Thymus (tissue), 11 donors: ENCODE measurements at regions not wholly inside any gene's neighbourhood (a gene's known extent, or its start where the extent isn't known, plus 50 kb on each side); places are given as distances from the start of the nearest gene placed in this dataset.
"Not testable (repeated sequence)": the region's sequence is repeated elsewhere in the genome, so short reads cannot be mapped to it uniquely, and the experiment has no call there.

Experiments
- DNase-seq, 9 donors: peaks; one replicate each; pipeline ENCODE4 v3.0.0-alpha.2; 2013; ENCODE audit warnings: low spot score in 9 of 9, low read depth in 6 of 9, missing footprints in 1 of 9
- H3K27ac ChIP-seq, 2 donors: one replicate each; pipeline ENCODE4 v1.5.1; 2013; ENCODE audit warnings: control low read depth in 1 of 2, low read depth in 1 of 2, low read length in 1 of 2, mild to moderate bottlenecking in 1 of 2, moderate library complexity in 1 of 2
- H3K27me3 ChIP-seq, 2 donors: one replicate each; pipeline ENCODE4 v1.5.1; 2013; ENCODE audit warnings: low read length in 1 of 2; ENCODE audit not compliant: control insufficient read depth in 2 of 2, insufficient read depth in 1 of 2
- H3K36me3 ChIP-seq, 2 donors: one replicate each; pipeline ENCODE4 v1.5.1; 2013; ENCODE audit warnings: low read length in 1 of 2, mild to moderate bottlenecking in 1 of 2, moderate library complexity in 1 of 2; ENCODE audit not compliant: control insufficient read depth in 2 of 2, insufficient read depth in 2 of 2
- H3K4me1 ChIP-seq, 2 donors: one replicate each; pipeline ENCODE4 v1.5.1; 2013; ENCODE audit warnings: low read length in 2 of 2; ENCODE audit not compliant: control insufficient read depth in 2 of 2, insufficient read depth in 2 of 2
- H3K4me3 ChIP-seq, 2 donors: one replicate each; pipeline ENCODE4 v1.5.1; 2013; ENCODE audit warnings: low read length in 2 of 2, control low read depth in 1 of 2, mild to moderate bottlenecking in 1 of 2
- H3K9me3 ChIP-seq, 2 donors: one replicate each; pipeline ENCODE4 v1.5.1; 2013; ENCODE audit warnings: low read length in 1 of 2, mild to moderate bottlenecking in 1 of 2; ENCODE audit not compliant: control insufficient read depth in 2 of 2, insufficient read depth in 1 of 2
- WGBS: extraction: QIAGEN DNeasy Blood & Tissue Kit; methylation state at CpG from one replicate; pipeline ENCODE4 v1.1.7; 2013; 5-methylcytosine and 5-hydroxymethylcytosine counted together
- donor health status: healthy.

DNA sequence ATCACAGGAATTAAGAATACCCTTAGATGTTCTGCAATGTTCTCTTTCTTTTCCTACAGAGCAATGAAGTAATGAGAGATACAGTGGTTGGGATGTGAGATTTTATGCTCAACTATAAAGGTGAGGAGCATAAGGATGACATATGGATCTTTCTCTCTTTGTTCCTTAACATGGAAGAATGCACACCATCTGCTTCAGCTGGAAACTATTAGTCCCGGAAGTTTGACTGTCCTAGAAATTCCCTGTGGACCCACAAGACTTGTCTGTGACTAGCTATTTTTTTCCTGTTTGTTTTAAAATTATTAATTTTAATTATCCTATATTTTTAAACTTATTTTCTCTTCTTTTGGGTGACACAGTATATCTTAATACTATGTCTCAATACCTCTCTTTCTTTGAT lies 80.2 kb downstream of the DKK1 start:
- no peaks in the 10 kb centered on the region for H3K27me3 ChIP-seq
- no peaks in the 10 kb centered on the region for H3K36me3 ChIP-seq
- H3K9me3 ChIP-seq: no peaks in the 10 kb centered on the region
- no peak overlapping the region for H3K4me3 ChIP-seq
- WGBS: 94% methylated on average over 1 of the region's 1 CpG
- no peak for DNase-seq
- H3K27ac ChIP-seq: no peak overlapping the region
- H3K4me1 ChIP-seq: no peaks in the 10 kb centered on the region

DNA sequence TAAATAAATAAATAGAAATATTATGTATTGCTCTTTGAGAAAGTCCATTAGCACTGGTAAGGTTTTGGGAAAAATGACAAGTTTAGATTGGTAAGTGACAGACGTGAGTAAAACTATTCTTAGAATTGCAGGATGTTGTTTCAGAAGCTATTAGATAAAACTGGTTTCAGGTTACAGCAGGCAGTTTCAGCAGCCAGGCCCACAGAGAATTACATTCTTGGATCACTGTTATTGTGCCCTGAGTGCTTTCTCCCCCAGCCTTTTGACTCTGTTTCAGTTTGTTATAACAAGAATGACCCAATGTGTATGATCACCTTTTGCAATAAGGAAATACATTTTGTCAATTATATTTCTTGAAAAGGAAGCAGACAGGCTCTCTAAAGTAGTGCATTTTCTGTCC lies 86.5 kb downstream of the DKK1 start:
- no peaks in the 10 kb centered on the region for H3K36me3 ChIP-seq
- H3K27ac ChIP-seq: no peak overlapping the region
- DNase-seq: no peak
- no peaks in the 10 kb centered on the region for H3K27me3 ChIP-seq
- H3K4me1 ChIP-seq: no peaks in the 10 kb centered on the region
- H3K9me3 ChIP-seq: no peaks in the 10 kb centered on the region
- H3K4me3 ChIP-seq: no peak overlapping the region
- WGBS: 83% methylated on average over 1 of the region's 1 CpG

DNA sequence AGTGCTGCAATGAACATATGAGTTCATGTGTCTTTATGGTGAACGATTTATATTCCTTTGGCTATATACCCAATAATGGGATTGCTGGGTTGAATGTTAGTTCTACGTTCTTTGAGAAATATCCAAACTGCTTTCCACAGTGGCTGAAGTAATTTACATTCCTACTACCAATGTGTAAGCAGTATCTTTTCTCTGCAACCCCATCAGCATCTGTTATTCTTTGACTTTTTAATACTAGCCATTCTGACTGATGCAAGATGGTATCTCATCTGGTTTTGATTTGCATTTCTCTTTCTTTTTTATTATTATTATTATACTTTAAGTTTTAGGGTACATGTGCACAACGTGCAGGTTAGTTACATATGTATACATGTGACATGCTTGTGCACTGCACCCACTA lies 89.7 kb downstream of the DKK1 start:
- WGBS: 92% methylated on average over 3 of the region's 3 CpGs
- not testable (repeated sequence) for H3K27me3 ChIP-seq, H3K4me1 ChIP-seq, H3K27ac ChIP-seq, H3K36me3 ChIP-seq, H3K4me3 ChIP-seq, H3K9me3 ChIP-seq, DNase-seq

DNA sequence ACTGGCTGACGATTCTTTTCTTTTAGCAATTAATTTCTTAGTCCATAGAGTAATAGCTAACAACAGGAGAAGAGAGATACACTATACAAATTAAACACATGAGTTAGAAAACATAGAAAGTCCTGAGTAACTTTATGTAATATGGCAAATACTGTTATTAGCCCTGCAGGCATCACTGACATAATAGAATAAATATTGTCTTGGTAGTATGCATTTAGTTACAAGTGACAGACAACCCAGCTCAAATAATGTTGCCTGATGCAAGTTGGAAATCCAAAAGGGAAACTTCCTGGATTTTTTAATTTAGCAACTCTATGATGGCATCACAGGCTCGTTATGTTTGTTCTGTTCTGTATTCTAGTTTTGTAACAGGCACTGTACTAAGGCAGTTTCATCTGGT lies 95.1 kb downstream of the DKK1 start:
- no peak for DNase-seq
- Histone ChIP-seq H3K9me3 (no peaks in the 10 kb centered on the region), H3K27ac (no peak overlapping the region), H3K27me3 (no peaks in the 10 kb centered on the region), H3K36me3 (no peaks in the 10 kb centered on the region), H3K4me3 (no peak overlapping the region), H3K4me1 (no peaks in the 10 kb centered on the region)
- WGBS: 91% methylated on average over 2 of the region's 2 CpGs

DNA sequence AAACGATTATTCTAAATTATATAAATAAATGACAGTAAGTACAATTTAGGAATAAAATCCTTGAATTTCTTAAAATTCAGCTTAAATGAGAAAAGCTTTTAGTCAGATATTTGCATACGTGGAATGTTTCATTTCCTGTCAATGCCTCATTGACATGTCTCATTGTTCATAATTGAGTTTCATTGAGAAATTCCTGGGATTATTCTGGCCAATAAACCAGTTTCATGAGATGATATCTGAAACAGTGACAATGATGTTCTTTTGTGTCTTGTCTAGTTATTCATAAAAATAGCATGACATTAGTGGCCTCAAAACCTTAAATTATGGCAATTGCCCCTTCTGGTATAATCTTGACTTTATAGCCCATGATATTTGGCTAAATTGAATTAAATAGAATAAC lies 95.8 kb downstream of the DKK1 start:
- Histone ChIP-seq H3K27me3 (no peaks in the 10 kb centered on the region), H3K27ac (no peak overlapping the region), H3K36me3 (no peaks in the 10 kb centered on the region), H3K9me3 (no peaks in the 10 kb centered on the region), H3K4me3 (no peak overlapping the region), H3K4me1 (no peaks in the 10 kb centered on the region)
- whole genome bisulfite sequencing: 94% methylated on average over 2 of the region's 2 CpGs
- DNase-seq: no peak

DNA sequence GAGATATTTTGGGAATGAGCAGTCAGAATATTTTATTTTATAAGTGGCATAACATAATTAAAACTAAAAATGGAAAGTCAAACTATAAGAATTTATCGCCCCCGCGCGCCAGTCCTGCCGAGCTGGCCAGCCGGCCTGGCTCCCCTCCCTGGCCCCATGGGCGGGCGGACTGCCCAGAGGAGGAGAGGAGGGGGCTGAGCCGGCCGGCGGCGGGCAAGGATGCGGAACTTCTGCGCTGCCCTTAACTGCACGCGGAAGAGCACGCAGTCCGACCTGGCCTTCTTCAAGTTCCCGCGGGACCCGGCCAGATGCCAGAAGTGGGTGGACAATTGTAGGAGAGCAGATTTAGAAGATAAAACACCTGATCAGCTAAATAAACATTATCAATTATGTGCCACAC lies 96.8 kb downstream of the DKK1 start:
- 88% methylated on average over 21 of the region's 21 CpGs for WGBS

DNA sequence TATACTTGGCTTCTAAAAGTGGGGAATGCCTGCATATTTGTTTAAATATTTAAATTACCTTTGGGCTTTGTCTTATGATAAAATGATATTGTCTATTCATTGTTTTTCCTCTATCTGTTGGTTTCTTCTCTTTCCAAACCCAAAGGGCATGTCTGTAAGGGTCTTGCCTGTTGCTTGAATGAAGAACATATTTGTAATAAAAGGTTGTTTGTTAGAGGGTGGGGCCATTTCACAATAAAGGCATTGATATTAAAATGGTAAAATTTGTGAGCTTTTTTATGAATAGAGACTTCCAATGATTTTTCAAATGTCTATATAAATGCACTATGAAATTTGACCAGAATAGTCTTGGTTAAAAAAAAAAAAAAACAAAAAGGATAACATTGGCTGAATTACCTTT lies 105.2 kb downstream of the DKK1 start:
- no peaks in the 10 kb centered on the region for H3K36me3 ChIP-seq
- H3K9me3 ChIP-seq: no peaks in the 10 kb centered on the region
- H3K27ac ChIP-seq: no peak overlapping the region
- H3K27me3 ChIP-seq: no peaks in the 10 kb centered on the region
- no peaks in the 10 kb centered on the region for H3K4me1 ChIP-seq
- H3K4me3 ChIP-seq: no peak overlapping the region
- DNase-seq: no peak

More for the DNA sequence above, 96.8 kb downstream of the DKK1 start:
- H3K9me3 ChIP-seq: no peaks in the 10 kb centered on the region
- no peaks in the 10 kb centered on the region for H3K4me1 ChIP-seq
- DNase-seq: no peak
- no peaks in the 10 kb centered on the region for H3K36me3 ChIP-seq
- H3K27me3 ChIP-seq: no peaks in the 10 kb centered on the region
- no peak overlapping the region for H3K27ac ChIP-seq
- H3K4me3 ChIP-seq: no peak overlapping the region

DNA sequence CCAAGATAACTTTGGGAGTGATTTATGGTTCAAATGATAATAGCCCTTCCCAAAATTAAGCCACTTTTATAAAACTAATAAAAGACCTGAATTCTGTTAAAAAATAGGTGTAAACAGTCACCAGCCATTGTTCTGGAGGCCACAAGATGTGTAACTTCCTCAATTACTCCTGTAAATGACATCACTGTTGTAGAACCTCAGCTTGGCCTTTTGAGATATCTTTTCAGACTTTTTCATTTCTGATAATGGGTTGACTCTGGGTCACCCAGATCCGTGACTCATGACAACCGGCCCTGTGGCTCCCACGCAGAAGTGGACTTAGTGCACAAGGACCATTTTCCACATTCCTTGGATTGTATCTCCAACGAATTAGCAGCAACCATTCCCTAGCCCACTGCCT lies 106.6 kb downstream of the DKK1 start:
- Histone ChIP-seq H3K27ac (no peak overlapping the region), H3K4me3 (no peak overlapping the region), H3K27me3 (no peaks in the 10 kb centered on the region), H3K9me3 (no peaks in the 10 kb centered on the region), H3K36me3 (no peaks in the 10 kb centered on the region), H3K4me1 (no peaks in the 10 kb centered on the region)
- 96% methylated on average over 4 of the region's 4 CpGs for WGBS
- DNase-seq: no peak

DNA sequence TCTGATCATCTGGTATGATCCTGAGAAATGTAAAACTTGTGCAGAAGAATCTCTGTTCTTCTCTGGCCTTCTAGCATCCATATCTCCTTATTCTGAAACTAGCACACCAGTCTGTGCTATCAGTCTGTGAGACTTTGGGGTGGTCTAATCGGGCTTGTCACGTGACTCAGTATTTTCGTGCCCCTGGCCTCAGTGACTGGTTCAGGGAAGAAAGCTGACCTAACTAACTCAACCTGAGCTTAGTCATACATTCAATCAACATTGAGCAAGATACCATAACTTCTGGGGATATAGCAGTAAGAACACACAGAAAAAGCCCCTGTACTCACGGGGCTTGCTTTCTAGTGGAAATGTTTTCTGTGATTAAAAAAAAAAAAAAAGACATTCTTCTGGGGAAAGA lies 109.3 kb downstream of the DKK1 start:
- no peak overlapping the region for H3K27ac ChIP-seq
- H3K4me3 ChIP-seq: no peak overlapping the region
- no peaks in the 10 kb centered on the region for H3K36me3 ChIP-seq
- DNase-seq: no peak
- no peaks in the 10 kb centered on the region for H3K27me3 ChIP-seq
- H3K4me1 ChIP-seq: no peaks in the 10 kb centered on the region
- WGBS: 97% methylated on average over 4 of the region's 4 CpGs
- no peaks in the 10 kb centered on the region for H3K9me3 ChIP-seq

DNA sequence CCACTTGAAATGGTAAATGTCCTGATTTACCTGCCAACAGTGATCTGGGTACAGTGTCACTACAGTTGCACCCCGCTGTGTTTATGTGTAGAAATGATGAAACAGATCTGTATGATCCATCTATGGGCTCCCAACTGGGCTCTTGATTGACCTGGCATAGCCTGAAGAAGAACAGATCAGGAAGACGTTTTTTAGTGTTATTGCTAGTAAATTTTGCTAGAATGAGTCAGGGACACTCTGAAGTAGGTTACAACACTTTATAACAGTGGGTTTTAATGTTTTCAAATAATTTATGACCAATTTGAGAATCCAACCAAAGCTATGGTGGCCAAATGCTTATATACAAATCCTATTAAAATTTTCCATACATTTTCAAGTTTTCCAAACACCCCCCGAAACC lies 110.3 kb downstream of the DKK1 start:
- no peaks in the 10 kb centered on the region for H3K36me3 ChIP-seq
- WGBS: 85% methylated on average over 3 of the region's 3 CpGs
- H3K4me3 ChIP-seq: no peak overlapping the region
- H3K9me3 ChIP-seq: no peaks in the 10 kb centered on the region
- no peak for DNase-seq
- no peaks in the 10 kb centered on the region for H3K4me1 ChIP-seq
- no peaks in the 10 kb centered on the region for H3K27me3 ChIP-seq
- no peak overlapping the region for H3K27ac ChIP-seq
